ENCODE measurements at regions not wholly inside any gene's neighbourhood (a gene's known extent, or its start where the extent isn't known, plus 50 kb on each side); places are given as distances from the start of the nearest gene placed in this dataset.
"Not testable (repeated sequence)": the region's sequence is repeated elsewhere in the genome, so short reads cannot be mapped to it uniquely, and the experiment has no call there.

GRCh38 chr7:124113045-124113444, 80.2 kb upstream of the TMEM229A start:
- Mint-ChIP-seq H3K36me3 (ENCODE audit: low read depth) (no peaks in the 10 kb centered on the region), H3K4me1 (ENCODE audit: low read depth) (no peaks in the 10 kb centered on the region), H3K9me3 (no peaks in the 10 kb centered on the region), H3K27me3 (peaks cover 4% of the 10 kb centered on the region), H3K27ac (no peak overlapping the region), H3K4me3 (no peak overlapping the region)

GRCh38 chr7:124106575-124106974, 73.7 kb upstream of the TMEM229A start:
- Mint-ChIP-seq H3K9me3 (peaks cover 9% of the 10 kb centered on the region), H3K4me3 (no peak overlapping the region), H3K36me3 (ENCODE audit: low read depth) (no peaks in the 10 kb centered on the region), H3K27ac (no peak overlapping the region), H3K4me1 (ENCODE audit: low read depth) (no peaks in the 10 kb centered on the region), H3K27me3 (peaks cover 4% of the 10 kb centered on the region)

- no peak overlapping the region for H3K27ac Mint-ChIP-seq
These were observed 68.4 kb upstream of the TMEM229A start for GRCh38 chr7:124101173-124101768.

GRCh38 chr7:124100190-124100589, 67.3 kb upstream of the TMEM229A start:
- Mint-ChIP-seq H3K9me3 (peaks cover 9% of the 10 kb centered on the region), H3K4me1 (ENCODE audit: low read depth) (no peaks in the 10 kb centered on the region), H3K4me3 (no peak overlapping the region), H3K36me3 (ENCODE audit: low read depth) (no peaks in the 10 kb centered on the region), H3K27me3 (no peaks in the 10 kb centered on the region), H3K27ac (no peak overlapping the region)

More at GRCh38 chr7:124101173-124101768, 68.4 kb upstream of the TMEM229A start:
- Mint-ChIP-seq H3K36me3 (ENCODE audit: low read depth) (no peaks in the 10 kb centered on the region), H3K4me1 (ENCODE audit: low read depth) (no peaks in the 10 kb centered on the region), H3K27me3 (no peaks in the 10 kb centered on the region), H3K4me3 (no peak overlapping the region), H3K9me3 (peaks cover 9% of the 10 kb centered on the region)

GRCh38 chr7:124099585-124099984, 66.7 kb upstream of the TMEM229A start:
- not testable (repeated sequence) for H3K4me1 Mint-ChIP-seq (ENCODE audit: low read depth); H3K27ac Mint-ChIP-seq; H3K36me3 Mint-ChIP-seq (ENCODE audit: low read depth); H3K9me3 Mint-ChIP-seq; H3K27me3 Mint-ChIP-seq; H3K4me3 Mint-ChIP-seq

GRCh38 chr7:124089621-124090020, 56.8 kb upstream of the TMEM229A start:
- Mint-ChIP-seq H3K9me3 (peaks cover 4% of the 10 kb centered on the region), H3K27me3 (no peaks in the 10 kb centered on the region), H3K4me1 (ENCODE audit: low read depth) (no peaks in the 10 kb centered on the region), H3K27ac (no peak overlapping the region), H3K4me3 (no peak overlapping the region), H3K36me3 (ENCODE audit: low read depth) (no peaks in the 10 kb centered on the region)

DNA sequence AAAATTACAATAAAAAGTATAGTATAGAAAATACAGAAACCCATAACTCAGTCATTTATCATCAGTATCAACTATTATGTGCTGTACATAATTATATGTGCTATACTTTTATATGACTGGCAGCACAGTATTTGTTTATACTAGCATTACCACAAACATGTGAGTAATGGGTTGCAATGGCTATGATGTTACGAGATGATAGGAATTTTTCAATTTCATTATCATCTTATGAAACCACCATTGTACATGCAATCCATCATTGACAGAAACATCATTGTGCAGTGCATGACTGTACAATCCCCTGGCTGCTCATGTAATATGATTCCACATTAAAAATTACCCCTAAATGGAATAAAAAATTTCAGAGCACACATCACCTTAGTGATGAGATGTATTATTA, 55.7 kb upstream of the TMEM229A start:
- no peak overlapping the region for H3K4me3 Mint-ChIP-seq
- H3K27me3 Mint-ChIP-seq: no peaks in the 10 kb centered on the region
- no peaks in the 10 kb centered on the region for H3K36me3 Mint-ChIP-seq (ENCODE audit: low read depth)
- H3K27ac Mint-ChIP-seq: no peak overlapping the region
- no peaks in the 10 kb centered on the region for H3K4me1 Mint-ChIP-seq (ENCODE audit: low read depth)
- H3K9me3 Mint-ChIP-seq: peaks cover 4% of the 10 kb centered on the region

DNA sequence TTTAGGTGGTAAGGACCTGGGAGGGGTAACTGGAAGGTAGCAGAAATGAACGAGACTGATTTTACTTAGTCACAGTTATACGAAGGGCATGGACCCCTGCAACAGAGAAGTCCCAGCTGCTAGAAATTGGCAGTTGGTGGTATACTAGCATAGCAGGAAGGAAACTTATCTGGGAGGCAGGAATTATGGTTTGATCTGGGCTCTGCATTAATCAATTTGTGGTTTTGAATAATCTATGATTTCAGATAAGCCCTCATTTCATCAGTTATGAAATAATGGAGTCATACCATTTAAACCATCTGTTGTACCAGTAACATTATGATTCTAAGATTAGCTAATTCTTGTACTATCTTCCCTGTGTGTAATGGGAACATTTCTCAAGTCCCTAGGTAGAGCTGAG, 54.0 kb upstream of the TMEM229A start:
- peaks cover 12% of the 10 kb centered on the region for H3K9me3 Mint-ChIP-seq
- no peaks in the 10 kb centered on the region for H3K4me1 Mint-ChIP-seq (ENCODE audit: low read depth)
- no peak overlapping the region for H3K4me3 Mint-ChIP-seq
- H3K36me3 Mint-ChIP-seq (ENCODE audit: low read depth): no peaks in the 10 kb centered on the region
- H3K27ac Mint-ChIP-seq: no peak overlapping the region
- H3K27me3 Mint-ChIP-seq: no peaks in the 10 kb centered on the region

DNA sequence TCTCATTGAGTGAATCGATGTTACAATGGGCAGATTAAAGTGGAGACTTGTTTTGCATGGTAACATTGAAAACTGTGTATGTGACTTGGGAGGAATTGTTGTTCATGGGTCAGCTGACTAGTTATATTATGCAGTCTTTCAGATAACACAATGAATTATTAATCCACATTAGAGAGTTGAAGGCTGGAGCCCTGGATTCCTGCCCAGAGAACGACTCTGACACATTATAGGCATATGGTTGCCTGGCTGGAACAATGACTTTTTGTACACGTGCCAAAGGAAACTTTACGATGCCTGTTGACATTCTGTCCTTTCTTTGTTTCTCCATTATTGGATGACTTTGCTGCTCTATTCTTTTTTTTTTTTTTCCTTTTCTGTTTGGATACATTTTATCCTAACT, 52.3 kb upstream of the TMEM229A start:
- Mint-ChIP-seq H3K27ac (no peak overlapping the region), H3K4me1 (ENCODE audit: low read depth) (no peaks in the 10 kb centered on the region), H3K36me3 (ENCODE audit: low read depth) (no peaks in the 10 kb centered on the region), H3K27me3 (no peaks in the 10 kb centered on the region), H3K4me3 (no peak overlapping the region), H3K9me3 (peaks cover 12% of the 10 kb centered on the region)

- peaks cover 12% of the 10 kb centered on the region for H3K9me3 Mint-ChIP-seq
- no peaks in the 10 kb centered on the region for H3K36me3 Mint-ChIP-seq (ENCODE audit: low read depth)
- no peak overlapping the region for H3K4me3 Mint-ChIP-seq
- no peaks in the 10 kb centered on the region for H3K27me3 Mint-ChIP-seq
- H3K27ac Mint-ChIP-seq: no peak overlapping the region
- H3K4me1 Mint-ChIP-seq (ENCODE audit: low read depth): no peaks in the 10 kb centered on the region
These were observed 51.2 kb upstream of the TMEM229A start for GRCh38 chr7:124084024-124084423.
